DOHH2 (cell line): ENCODE measurements at regions not wholly inside any gene's neighbourhood (a gene's known extent, or its start where the extent isn't known, plus 50 kb on each side); places are given as distances from the start of the nearest gene placed in this dataset.

ENCODE experiments used
- H3F3A ChIP-seq: fragments of 200-600 bp; sonication (generic), shearing (Covaris generic); 2 replicates; pipeline ENCODE4 v1.6.0; 2016; ENCODE audit warnings: antibody characterized with exemption, mild to moderate bottlenecking; ENCODE audit not compliant: control insufficient read depth, insufficient read depth
- H3K27ac ChIP-seq: fragments of 200-600 bp; sonication (generic); 2 replicates; pipeline ENCODE4 v1.5.1; 2014; ENCODE audit warnings: low read depth, mild to moderate bottlenecking, low read length, moderate library complexity
- H3K27me3 ChIP-seq: fragments of 200-600 bp; sonication (generic); 2 replicates; pipeline ENCODE4 v1.6.1; 2014; ENCODE audit warnings: mild to moderate bottlenecking, low read length, mixed read lengths; ENCODE audit not compliant: control insufficient read depth
- H3K36me3 ChIP-seq: fragments of 200-600 bp; sonication (generic); 2 replicates; pipeline ENCODE4 v1.6.1; 2014; ENCODE audit warnings: mild to moderate bottlenecking, low read length, moderate library complexity, mixed read lengths; ENCODE audit not compliant: control insufficient read depth
- H3K4me1 ChIP-seq: fragments of 200-600 bp; sonication (generic); 2 replicates; pipeline ENCODE4 v1.6.1; 2014; ENCODE audit warnings: mild to moderate bottlenecking, low read length, mixed read lengths; ENCODE audit not compliant: control insufficient read depth
- H3K4me2 ChIP-seq: fragments of 200-600 bp; sonication (generic); 2 replicates; pipeline ENCODE4 v1.6.0; 2014; ENCODE audit warnings: mild to moderate bottlenecking, low read length, moderate library complexity
- H3K4me3 ChIP-seq: fragments of 200-600 bp; sonication (generic); 2 replicates; pipeline ENCODE4 v1.5.1; 2014; ENCODE audit warnings: mild to moderate bottlenecking, low read length, mixed read lengths
- H3K79me2 ChIP-seq: fragments of 200-600 bp; sonication (generic); 2 replicates; pipeline ENCODE4 v1.6.1; 2014; ENCODE audit warnings: mild to moderate bottlenecking, low read length, mixed read lengths; ENCODE audit not compliant: control insufficient read depth
- H3K9me2 ChIP-seq: fragments of 200-600 bp; sonication (generic); replicated peaks from 2 replicates; pipeline ENCODE4 v1.6.1; 2014; ENCODE audit warnings: mild to moderate bottlenecking, low read length, mixed read lengths; ENCODE audit not compliant: control insufficient read depth
- H3K9me3 ChIP-seq: fragments of 200-600 bp; sonication (generic); 2 replicates; pipeline ENCODE4 v1.6.1; 2014; ENCODE audit warnings: antibody characterized with exemption, low read length, mixed read lengths; ENCODE audit not compliant: control insufficient read depth, insufficient read depth
- H4K20me1 ChIP-seq: fragments of 200-600 bp; sonication (generic); 2 replicates; pipeline ENCODE4 v1.6.0; 2014; ENCODE audit warnings: low read depth, mild to moderate bottlenecking, antibody characterized with exemption, low read length, moderate library complexity; ENCODE audit not compliant: control insufficient read depth, insufficient read depth
- EZH2phosphoT487 ChIP-seq: fragments of 200-600 bp; sonication (generic); IDR thresholded peaks from 2 replicates; pipeline ENCODE4 v1.6.1; 2017; ENCODE audit warnings: borderline replicate concordance, mild to moderate bottlenecking, antibody characterized with exemption, low read length, moderate library complexity, mixed read lengths
- TF ChIP-seq, protein P1 (sequence below): fragments of 200-600 bp; sonication (generic); IDR thresholded peaks from one replicate; pipeline ENCODE4 v1.5.1; 2014; ENCODE audit warnings: antibody characterized with exemption, mild to moderate bottlenecking, low read depth, low read length; ENCODE audit not compliant: poor library complexity, severe bottlenecking

DNA sequence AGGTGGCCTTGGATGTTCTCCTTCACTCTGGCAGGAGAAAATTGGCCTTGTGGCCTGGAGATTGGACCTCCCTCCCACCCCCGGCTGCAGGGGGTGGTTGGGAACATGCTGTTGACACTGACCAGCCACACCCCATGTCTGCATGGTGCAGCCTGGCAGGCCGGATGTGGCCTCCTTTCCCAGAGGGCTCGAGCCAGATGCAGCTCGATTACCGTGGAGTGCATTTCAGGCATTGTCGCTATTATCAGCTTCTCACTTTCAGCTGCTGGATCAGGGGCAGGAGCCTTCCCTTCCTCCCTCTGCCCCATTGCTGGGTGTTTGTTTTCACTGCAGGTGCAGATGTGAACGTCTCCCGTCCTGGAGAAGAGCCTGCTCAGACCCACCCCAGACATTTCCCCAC lies 211.0 kb upstream of the SIX2 start:
- H3K9me3 ChIP-seq: peaks cover 4% of the 10 kb centered on the region; the same call in 1 of the 2 replicates
- no peaks in the 10 kb centered on the region for H3F3A ChIP-seq
- H3K4me1 ChIP-seq: no peaks in the 10 kb centered on the region
- no peaks in the 10 kb centered on the region for H3K27me3 ChIP-seq
- no peak overlapping the region for H3K4me2 ChIP-seq
- TF ChIP-seq, protein P1, sequence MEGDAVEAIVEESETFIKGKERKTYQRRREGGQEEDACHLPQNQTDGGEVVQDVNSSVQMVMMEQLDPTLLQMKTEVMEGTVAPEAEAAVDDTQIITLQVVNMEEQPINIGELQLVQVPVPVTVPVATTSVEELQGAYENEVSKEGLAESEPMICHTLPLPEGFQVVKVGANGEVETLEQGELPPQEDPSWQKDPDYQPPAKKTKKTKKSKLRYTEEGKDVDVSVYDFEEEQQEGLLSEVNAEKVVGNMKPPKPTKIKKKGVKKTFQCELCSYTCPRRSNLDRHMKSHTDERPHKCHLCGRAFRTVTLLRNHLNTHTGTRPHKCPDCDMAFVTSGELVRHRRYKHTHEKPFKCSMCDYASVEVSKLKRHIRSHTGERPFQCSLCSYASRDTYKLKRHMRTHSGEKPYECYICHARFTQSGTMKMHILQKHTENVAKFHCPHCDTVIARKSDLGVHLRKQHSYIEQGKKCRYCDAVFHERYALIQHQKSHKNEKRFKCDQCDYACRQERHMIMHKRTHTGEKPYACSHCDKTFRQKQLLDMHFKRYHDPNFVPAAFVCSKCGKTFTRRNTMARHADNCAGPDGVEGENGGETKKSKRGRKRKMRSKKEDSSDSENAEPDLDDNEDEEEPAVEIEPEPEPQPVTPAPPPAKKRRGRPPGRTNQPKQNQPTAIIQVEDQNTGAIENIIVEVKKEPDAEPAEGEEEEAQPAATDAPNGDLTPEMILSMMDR: no peak
- TF ChIP-seq EZH2phosphoT487: no peak
- no peaks in the 10 kb centered on the region for H3K36me3 ChIP-seq
- no peaks in the 10 kb centered on the region for H3K79me2 ChIP-seq
- H3K9me2 ChIP-seq: no peaks in the 10 kb centered on the region
- H3K4me3 ChIP-seq: no peak overlapping the region
- H3K27ac ChIP-seq: no peak overlapping the region
- H4K20me1 ChIP-seq: no peaks in the 10 kb centered on the region

DNA sequence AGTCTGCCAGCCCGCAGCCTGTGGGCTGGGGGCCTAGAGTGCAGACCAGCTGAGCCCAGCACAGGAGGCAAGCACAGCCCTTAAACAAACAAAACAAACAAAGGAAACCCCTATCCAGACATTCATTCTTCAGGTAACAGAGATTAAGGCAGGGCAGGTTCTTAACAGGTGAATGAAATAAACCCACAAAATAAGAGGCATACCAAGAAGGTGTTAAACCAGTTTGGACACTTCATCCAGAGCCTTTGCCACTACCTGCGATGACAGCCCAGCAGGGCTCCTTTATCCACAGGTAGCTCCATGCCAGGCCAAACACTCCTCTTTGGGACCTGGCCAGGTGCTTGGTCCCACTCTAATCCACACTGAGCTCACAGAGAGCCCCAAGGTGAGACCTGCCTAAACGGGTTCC lies 209.7 kb upstream of the SIX2 start:
- no peak overlapping the region for H3K27ac ChIP-seq
- TF ChIP-seq, protein P1: no peak
- TF ChIP-seq EZH2phosphoT487: no peak

DNA sequence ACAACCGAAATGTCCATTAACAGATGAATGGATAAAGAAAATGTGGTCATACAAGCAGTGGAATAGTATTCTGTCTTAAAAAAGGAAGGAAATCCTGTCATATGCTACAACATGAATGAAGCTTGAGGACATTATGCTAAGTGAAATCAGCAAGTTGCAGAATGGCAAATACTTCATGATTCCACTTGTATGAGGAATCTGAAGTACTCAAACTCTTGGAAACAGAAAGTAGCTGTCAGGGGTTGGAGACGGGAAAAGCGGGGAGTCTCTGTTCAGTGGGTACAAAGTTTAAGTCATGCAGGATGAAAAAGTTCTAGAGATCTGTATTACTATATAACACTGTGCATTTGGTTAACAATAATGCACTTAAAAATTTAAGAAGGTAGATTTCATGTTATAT lies 209.0 kb upstream of the SIX2 start:
- H3K4me1 ChIP-seq: no peaks in the 10 kb centered on the region
- H3K4me3 ChIP-seq: no peak overlapping the region
- H3F3A ChIP-seq: no peaks in the 10 kb centered on the region
- no peaks in the 10 kb centered on the region for H4K20me1 ChIP-seq
- no peaks in the 10 kb centered on the region for H3K36me3 ChIP-seq
- peaks cover 4% of the 10 kb centered on the region; the same call in 1 of the 2 replicates for H3K9me3 ChIP-seq
- no peaks in the 10 kb centered on the region for H3K9me2 ChIP-seq
- no peaks in the 10 kb centered on the region for H3K79me2 ChIP-seq
- no peaks in the 10 kb centered on the region for H3K27me3 ChIP-seq
- TF ChIP-seq, protein P1: no peak
- no peak overlapping the region for H3K27ac ChIP-seq
- no peak overlapping the region for H3K4me2 ChIP-seq

More for the DNA sequence above, 209.7 kb upstream of the SIX2 start:
- H3K4me3 ChIP-seq: no peak overlapping the region
- no peaks in the 10 kb centered on the region for H3F3A ChIP-seq
- H3K9me2 ChIP-seq: no peaks in the 10 kb centered on the region
- peaks cover 4% of the 10 kb centered on the region; the same call in 1 of the 2 replicates for H3K9me3 ChIP-seq
- H3K4me2 ChIP-seq: no peak overlapping the region
- H3K27me3 ChIP-seq: no peaks in the 10 kb centered on the region
- H3K36me3 ChIP-seq: no peaks in the 10 kb centered on the region
- H3K4me1 ChIP-seq: no peaks in the 10 kb centered on the region
- no peaks in the 10 kb centered on the region for H4K20me1 ChIP-seq
- no peaks in the 10 kb centered on the region for H3K79me2 ChIP-seq
